Fibroblast of mammary gland (primary cell): ENCODE measurements at regions not wholly inside any gene's neighbourhood (a gene's known extent, or its start where the extent isn't known, plus 50 kb on each side); places are given as distances from the start of the nearest gene placed in this dataset.

ENCODE experiments used
- DNase-seq: peaks from one replicate; pipeline ENCODE4 v3.0.0-alpha.2; 2010; ENCODE audit warnings: low read depth
- H3K4me3 ChIP-seq: 2 replicates; pipeline ENCODE4 v1.5.1; 2011; ENCODE audit warnings: low read depth, mild to moderate bottlenecking, low read length, moderate library complexity; ENCODE audit not compliant: control insufficient read depth
- TF ChIP-seq, protein P1 (sequence below): conservative IDR thresholded peaks from 2 replicates; pipeline ENCODE4 v1.5.1; 2011; ENCODE audit warnings: low read depth, low read length, inconsistent platforms; ENCODE audit not compliant: control insufficient read depth, insufficient read depth

DNA sequence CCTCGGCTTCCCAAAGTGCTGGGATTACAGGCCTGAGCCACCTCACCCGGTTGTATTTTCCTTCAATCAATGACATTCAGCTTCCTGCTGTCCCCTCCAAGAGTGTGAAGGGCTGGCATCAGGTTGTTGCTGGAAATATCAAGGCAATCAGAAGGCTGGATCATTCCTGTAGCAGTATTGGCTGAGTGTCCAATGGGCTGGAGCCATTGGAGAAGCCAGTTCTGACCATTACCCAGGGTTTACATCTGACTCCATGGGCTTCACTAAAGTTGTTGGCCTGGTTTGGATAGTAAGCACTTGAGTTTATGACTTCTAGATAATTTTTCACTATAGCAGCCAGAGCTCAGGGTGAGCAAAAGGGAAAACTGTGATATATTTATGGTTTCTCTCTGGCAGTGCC is 137.0 kb downstream of the DLEU7 start:
- TF ChIP-seq, protein P1, sequence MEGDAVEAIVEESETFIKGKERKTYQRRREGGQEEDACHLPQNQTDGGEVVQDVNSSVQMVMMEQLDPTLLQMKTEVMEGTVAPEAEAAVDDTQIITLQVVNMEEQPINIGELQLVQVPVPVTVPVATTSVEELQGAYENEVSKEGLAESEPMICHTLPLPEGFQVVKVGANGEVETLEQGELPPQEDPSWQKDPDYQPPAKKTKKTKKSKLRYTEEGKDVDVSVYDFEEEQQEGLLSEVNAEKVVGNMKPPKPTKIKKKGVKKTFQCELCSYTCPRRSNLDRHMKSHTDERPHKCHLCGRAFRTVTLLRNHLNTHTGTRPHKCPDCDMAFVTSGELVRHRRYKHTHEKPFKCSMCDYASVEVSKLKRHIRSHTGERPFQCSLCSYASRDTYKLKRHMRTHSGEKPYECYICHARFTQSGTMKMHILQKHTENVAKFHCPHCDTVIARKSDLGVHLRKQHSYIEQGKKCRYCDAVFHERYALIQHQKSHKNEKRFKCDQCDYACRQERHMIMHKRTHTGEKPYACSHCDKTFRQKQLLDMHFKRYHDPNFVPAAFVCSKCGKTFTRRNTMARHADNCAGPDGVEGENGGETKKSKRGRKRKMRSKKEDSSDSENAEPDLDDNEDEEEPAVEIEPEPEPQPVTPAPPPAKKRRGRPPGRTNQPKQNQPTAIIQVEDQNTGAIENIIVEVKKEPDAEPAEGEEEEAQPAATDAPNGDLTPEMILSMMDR = no peak
- H3K4me3 ChIP-seq = no peak overlapping the region
- DNase-seq = no peak

DNA sequence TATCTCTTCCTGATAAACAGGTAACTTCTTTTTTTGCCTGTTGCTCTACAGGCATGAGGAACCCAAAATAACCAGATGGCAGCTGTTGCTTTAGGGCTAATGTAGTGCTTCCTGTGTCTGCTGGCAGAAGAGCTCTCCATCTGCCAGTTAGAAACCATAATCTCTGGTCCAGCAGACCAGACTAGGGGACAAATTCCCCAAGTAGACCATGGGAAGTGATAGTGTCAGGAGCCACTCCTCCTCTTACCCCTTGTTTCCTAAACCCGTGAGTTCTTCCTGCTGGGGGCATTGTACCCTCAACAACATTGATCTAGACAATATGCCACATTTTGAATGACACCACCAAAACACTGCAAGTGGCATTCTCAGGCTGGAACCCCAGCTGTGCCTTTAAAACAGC is 135.9 kb downstream of the DLEU7 start:
- H3K4me3 ChIP-seq = no peak overlapping the region
- TF ChIP-seq, protein P1 = no peak
- no peak for DNase-seq

DNA sequence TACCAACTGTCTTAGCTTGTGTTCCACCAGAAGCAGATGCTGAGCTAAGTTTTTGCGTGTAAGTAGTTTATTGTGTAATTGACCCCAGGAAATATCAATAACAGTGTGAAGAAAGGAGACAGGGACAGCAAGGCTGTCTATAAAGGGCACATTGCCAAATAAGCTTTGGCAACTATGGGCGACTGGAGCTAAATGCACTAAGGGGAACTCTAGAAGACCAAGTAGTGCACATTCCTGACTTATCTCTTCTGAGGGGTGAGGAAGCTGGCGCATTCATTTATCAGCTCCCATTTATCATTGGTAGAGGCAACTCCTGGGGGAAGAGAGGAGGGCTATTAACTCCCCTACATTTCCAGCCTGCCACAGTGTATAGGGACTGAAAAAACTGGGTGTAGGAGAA is 135.0 kb downstream of the DLEU7 start:
- no peak overlapping the region for H3K4me3 ChIP-seq
- DNase-seq = no peak
- TF ChIP-seq, protein P1 = no peak

DNA sequence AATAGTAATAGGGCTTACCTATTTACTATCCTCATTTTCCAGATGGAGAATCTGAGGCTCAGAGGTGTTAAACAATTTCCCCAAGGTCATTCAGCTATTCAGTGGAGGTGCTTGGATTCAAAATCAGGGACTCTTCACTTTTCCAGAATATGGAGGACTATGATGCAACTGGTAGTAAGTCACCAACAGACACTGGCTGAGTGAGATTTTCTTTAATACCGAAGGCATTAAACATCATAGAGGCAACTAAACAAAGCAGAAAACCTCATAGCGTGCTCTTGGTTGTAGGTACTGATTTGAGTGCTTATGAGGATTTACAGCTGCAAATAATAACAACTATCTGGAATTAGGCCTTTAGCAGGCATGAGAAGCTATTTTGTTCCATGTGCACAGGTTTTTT is 134.4 kb downstream of the DLEU7 start:
- no peak overlapping the region for H3K4me3 ChIP-seq
- DNase-seq = no peak
- TF ChIP-seq, protein P1 = no peak

DNA sequence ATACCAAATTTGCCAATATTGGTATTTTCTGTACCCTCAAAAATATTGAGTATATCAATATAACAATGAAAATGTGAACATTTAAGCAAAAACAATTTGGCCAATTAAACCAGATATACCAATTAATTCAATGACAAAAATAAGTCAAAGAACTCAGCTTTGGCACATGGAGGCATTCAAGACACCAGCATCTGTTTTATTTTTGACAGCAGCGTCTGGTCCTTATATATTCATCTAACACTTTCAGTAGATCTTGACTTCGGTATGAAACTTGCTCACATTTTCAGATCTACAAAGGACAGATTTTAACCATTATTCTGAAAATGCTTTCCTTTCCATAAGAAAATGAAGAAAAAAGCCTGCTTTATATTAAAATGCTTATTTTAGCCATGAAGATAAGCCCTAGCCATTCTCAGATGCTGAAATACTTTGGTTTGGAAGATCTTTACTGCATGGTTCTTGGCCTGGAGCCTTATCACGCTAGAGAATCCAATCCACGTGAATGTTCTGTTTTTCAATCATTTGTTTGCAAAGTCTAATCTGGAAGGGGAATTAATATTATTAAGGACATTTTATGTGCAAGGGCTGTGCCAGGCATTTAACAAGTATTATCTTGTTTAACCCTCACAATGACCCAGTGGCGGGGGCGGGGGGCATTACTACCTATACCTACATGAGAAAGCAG is 132.2 kb downstream of the DLEU7 start:
- TF ChIP-seq, protein P1 = no peak
- no peak overlapping the region for H3K4me3 ChIP-seq
- DNase-seq = no peak

DNA sequence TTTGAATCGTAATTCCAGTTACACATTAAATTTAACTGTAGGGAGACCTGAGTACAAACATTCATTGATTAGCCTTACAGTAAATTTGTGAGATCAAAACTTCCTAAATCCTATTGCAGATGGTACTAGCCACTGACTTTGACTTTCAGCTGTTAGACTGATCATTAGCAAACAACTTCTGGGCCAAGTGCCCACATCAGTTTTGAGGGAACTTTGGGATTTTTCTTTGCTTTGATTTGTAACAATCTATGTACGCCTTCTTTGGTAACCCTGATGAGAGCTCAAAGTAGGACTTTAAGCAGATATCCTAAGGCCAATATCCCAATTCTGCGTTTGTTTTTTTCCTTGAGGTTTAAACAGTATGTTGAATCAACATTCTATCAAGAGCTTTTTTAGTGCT is 131.5 kb downstream of the DLEU7 start:
- DNase-seq = no peak
- H3K4me3 ChIP-seq = no peak overlapping the region
- TF ChIP-seq, protein P1 = no peak

DNA sequence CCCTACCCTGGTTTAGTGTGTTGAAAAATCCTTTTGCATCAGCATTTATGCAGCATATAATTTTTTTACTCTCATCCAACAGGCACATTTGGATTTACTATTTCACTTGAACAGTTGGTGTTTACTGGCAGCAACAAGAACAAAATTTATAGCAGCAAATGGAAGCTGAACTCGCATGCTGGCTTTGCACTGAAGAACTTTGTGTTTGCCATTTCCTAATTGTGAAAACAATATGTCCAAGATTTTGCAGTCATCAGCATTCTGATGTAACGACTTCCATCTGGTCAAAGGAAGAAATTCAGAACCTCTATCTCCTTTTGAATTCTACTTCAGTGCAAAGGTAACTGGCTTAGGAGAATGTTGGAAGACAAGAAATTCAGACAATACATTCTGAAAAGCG is 131.0 kb downstream of the DLEU7 start:
- no peak for DNase-seq
- no peak overlapping the region for H3K4me3 ChIP-seq
- TF ChIP-seq, protein P1 = no peak
